NCI-H345 treated with DMSO at 0.1 percent for 48 hours (cell line): ENCODE measurements at regions not wholly inside any gene's neighbourhood (a gene's known extent, or its start where the extent isn't known, plus 50 kb on each side); places are given as distances from the start of the nearest gene placed in this dataset.
A peak's percentile ranks its signal among the peaks of the same experiment; 100 is the strongest.

Experiments
- DNase-seq: peaks from one replicate; lab custom pipeline; 2025; ENCODE audit not compliant: unreplicated experiment; lab: John Stamatoyannopoulos, UW

DNA sequence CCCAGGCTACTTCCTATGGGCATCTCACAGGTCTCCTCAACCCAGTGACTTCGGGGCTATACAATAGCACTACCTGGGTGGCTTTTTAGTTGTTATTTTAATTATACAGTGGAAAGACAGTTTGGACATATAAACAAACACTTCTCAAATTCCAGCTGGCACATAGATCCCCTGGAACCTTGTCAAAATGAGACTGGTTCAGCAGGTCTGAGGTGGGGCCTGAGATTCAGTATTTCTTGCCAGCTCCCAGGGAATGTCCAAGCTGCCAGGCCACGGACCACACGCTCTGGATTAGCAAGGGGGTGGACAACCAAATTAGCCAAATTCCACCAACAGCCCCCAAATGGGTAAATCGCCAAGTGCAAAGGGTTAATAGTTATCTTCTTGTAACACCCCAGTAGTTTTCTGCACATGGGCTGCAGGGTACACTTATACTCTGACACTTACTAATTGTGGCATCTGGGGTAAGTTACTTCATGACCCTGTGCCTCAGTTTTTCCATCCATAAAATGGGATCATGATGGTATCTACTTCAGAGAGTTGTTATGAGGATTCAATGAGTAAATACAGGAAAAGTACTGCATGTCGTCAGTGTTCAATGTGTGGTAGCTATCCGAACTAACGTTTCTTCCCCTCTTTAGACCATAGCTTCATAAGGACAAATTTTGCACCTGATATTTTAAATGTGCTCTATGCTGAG, 789.4 kb upstream of the TBX3 start:
- no peak for DNase-seq

DNA sequence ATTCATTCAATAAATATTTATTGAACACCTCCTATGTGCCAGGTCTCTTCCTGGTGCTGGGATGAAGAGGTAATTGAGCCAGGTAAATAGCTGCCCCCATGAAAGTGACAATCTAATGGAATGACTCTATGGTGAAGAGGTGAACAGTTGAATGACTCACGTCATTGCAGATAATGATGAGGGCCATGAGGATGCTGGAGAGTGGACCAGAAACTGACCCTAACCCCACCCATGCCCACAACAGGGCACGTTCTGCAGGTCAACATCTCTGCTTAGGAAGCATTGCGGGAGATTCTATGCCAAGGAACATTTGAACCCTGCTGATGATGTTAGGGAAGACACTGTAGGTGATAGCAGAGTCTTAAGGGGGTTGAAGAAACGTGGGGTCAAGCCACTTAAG, 788.9 kb upstream of the TBX3 start:
- no peak for DNase-seq

DNA sequence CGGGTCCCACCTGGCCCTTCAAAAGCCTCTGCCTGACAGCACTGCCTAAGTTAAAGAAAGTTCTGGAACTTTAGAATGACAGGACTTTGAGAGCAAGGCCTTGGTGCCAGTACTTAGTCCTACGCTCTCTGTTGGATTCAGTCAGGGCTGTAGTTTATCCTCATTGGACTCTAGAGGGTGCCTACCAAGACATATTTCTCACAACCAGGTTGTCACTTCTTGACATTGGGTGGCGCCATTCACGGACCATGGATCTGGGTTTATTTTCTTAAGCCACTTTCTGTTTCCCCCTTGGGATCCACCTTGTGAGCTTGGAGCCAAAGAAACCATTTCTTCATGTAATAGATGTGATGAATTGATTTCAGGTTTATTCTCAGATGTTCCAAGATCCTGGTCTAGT, 787.0 kb upstream of the TBX3 start:
- no peak for DNase-seq

DNA sequence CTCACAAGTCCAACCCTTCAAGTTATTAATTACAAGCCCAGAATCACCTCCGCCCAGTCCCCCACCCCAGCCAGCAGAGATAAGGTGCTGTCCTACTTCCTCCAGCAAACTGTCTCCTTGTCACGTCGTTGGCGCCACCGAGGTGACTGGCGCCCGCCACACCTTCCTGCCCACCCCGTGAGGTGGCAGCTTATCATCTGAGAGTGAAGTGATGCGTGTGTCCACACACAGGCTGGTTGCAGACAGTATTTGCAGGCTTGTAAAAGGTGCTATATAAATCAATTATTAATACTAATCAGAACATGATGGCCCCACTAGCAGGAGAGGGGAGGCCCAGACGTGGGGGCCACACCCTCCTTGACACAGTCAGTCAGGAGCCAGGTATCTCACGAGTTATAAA, 786.6 kb upstream of the TBX3 start:
- DNase-seq, result no peak

DNA sequence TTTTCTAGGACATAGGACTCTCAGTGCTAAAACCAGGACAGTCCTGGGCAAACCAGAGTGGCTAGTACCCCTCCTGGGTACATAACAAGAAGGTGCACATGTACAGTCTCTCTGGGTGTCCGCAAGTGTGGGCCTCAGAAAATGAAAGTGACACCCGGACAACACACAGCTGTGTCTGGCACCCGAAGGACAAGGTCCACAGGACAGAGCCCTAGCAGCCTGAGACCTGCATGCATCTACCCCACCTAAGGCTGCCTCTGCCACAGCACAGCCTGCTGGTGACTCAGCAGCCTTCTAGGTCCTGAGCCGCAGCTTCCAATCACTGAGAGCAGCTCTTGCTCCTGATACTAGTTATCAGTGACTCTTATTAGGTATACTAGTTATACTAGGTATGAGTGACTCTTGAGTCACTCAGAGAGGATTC, 784.1 kb upstream of the TBX3 start:
- DNase-seq, result no peak

DNA sequence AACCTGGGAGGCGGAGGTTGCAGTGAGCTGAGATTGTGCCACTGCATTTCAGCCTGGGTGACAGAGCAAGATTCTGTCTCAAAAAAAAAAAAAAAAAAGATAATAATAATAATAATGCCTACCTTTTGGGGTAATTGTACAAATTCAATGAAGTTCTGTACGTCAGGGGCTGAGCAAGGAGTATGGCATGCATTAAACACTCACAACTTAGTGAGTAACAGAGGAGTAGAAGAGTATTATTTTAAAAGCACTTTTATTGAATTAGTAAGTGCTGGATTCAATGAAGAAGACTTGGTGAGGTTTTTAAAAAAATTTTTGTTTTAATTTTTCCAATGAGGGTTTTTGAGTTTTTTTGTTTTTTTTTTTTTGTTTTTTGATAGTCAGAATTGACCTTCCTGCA, 783.6 kb upstream of the TBX3 start:
- DNase-seq, result no peak

DNA sequence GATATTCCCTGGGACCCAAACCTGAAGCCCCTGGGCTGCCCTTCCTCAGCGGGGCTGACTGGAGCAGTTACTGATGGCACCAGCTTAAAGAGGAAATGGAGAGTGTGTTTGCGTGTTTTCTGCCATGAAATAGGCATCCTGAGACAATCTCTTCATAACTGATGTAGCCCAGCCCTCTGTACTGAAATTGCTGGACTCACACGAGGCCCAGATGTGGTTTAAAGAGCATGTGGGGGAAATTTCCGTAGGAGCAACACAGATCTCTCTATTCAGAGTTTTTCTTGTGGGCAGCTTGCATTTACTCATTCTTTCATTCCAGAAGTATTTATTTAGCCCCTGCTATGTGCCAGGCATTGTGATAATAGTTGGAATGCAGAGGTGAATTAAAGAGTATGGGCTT, 782.1 kb upstream of the TBX3 start:
- DNase-seq, result no peak

DNA sequence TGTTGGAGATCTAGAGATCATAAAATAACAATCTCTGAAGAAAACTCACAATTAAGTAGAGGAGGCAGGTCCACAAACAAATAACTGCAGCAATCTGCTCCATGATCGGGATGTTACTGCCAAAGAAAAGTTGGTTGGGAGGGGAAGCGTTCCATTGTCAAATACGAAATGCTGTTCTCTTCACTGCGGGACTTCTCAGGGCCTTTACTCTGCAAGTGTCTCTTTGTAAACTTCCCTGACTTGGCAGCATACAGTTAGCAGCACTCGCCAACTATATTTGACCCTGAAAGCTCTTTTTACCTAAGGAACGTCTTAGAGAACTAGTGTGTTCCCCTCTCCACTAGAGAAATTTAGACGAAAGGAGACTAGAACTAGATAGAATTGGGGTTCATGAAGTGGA, 780.7 kb upstream of the TBX3 start:
- no peak for DNase-seq

DNA sequence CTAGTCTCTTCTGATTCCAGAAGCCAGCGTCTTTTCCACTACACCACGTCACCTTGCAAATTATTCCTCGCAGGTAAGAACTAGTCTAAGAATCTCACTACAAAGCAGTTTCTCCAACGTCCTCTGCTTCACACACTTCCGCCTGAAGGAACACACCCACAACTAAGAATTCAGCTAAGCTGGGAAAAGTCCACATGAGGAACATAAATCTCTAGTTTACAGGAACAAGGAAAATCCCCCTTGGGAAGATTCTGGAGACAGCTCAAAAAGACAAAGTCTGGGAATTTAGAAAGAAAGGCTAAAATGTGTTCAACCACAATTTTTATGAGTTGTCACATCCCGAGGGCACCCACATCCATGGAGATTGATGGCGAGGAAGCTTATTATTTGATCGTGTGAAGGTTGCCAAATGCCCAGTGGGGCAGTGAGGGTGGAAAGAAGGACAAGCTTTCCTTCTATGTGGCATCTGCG, 780.2 kb upstream of the TBX3 start:
- no peak for DNase-seq

DNA sequence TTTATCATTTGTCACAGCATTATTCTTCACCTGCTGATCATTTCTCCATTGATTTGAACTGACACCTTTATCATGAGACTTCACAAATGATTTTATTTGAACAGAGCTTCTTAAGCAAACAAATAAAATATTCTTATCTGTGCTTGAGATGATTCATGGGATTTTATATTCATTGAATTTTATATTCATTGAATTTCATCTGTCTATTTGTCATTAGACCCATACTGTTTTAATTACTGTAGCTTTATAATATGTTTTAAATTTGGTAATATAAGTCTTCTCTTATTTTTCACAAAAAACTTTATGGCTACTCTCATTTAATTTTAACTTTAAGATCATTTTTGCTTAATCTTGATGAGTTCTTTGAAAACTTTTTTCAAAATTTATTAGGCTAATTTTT, 777.4 kb upstream of the TBX3 start:
- no peak for DNase-seq

DNA sequence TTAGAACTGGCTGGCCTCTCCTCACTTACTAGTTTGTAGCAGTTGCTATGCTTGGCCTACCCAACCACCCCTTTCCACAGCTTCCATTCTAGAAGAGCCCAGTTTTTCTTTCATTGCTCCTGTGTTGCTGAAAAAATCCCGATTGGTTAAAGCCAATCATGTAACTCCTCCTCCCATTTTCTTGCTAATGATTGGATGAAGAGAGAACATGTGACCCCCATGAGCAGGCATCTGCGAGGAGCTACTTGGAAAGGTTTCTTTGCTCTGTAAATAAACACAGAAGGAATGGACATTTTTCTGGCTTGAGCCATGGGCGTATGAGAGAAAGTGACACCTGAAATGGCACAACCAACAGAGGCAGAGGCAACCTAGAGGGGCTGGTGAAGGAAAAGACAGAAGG, 773.8 kb upstream of the TBX3 start:
- no peak for DNase-seq

DNA sequence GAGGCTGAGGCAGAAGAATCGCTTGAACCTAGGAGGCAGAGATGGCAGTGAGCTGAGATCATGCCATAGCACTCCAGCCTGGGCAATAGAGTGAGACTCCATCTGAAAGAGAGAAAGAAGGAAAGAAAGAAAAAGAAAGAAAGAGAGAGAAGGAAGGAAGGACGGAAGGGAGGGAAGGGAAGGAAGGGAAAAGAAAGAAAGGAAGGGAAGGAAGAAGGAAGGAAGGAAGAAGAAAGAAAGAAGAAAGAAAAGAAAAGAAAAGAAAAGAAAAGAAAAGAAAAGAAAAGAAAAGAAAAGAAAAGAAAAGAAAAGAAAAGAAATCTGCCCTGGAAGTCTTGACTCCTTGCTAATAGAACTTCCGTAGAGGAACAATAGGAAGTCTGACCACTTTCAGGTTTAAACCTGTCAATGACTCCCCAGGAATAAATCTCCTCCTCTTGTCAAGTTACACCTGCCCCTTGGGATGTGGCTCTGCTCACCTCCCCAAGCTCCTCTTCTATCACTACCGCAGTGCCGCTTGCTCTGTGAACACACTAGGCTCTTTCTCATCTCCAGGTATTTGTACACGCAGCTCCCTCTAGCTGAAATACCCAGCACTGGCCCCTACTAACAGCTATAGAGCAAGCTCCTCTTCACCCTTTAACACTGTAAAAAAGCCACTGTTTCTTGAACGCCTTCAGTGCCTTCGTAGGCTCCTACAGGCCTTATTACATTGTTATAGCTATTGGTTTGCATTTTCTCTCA, 773.1 kb upstream of the TBX3 start:
- DNase-seq, result no peak

DNA sequence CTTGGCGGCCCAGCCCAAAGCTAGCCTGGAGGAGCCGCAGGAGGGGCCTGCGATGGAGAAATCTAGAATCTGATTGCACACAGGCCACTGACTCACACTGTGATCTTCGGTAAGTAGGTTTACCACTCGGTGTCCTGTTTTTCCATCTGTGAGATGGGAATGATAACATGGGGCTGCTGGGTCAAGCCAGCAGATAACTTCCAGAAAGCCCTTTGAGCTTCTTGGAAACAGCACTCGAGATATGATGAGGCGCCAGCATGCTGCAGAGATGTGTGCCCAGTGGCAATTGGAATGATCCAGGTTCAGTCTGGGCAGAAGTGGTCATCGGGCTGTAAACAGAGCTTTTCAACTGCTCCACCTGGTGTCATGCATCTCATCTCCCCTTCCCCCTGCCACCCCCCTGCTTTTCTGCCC, 771.3 kb upstream of the TBX3 start:
- DNase-seq, result no peak

DNA sequence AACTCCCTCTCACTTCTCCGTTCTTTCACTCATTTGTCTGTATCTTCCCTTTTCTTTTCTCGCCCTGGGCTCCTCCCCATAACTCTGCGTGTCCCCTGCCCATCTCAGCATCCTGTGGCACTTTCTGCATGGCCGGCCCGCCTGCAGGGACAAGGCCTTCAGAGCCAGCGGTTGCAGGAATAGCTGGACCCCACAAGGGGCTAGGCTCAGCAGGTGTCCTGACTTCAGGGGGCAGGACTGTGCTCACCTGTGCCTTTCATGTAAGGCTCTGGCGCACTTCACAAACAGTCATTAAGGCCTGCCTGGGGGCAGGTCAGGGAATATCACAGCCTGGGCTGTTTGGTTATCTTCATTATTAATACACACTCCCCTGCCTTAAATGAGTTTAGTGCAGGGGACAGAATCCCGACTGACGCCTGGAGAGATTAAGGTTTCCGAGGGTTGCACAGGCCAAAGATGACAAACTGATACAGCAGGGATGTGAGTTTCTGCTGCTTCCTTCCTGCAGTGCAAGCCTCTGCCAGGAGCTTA, 768.8 kb upstream of the TBX3 start:
- no peak for DNase-seq

DNA sequence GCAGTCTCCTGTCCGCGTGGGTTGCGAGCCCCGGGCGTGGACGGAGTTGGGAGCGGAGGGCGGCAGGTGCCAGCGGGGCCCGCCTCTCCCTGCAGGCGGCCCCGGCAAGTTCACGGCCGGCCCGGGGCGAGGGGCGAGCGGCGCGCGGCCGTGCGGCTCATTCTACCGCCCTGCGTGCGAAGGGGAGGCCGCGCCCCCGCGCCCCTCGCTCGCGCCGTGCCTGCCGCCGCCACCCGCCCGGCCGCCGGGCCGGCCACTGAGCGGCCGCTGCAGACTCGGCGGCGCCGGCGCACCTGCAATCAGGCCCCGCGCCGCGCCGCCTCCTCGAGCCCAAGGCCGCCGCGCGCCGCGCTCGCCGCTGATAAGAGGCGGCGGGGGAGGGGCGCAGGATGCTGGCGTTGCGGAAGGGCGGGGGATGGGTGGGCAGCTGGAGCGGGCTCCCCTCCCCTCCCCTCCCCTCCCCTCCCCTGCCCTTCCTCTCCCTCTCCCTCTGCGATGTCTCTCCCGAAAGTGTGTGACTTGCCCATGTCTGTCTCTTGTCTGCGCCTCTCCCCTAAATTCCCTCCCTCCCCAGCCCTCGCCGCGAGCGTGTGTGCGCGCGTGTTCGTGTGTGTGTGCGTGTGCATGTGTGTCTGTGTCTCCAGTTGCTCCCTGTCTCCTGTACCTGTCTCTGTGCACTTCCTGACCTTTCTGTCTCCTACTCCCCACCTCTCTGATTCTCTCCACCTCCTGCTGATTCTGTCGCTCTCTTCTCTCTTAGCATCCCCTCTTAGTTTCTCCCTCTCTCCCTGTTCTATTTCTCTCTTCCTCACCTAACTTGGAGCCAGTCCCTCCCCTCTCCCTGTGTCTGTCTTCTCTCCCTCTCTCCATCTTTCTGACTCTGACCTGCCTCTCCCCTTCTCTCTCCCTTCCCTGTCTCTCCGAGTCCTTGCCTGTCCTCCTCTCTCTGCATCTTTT, 768.1 kb upstream of the TBX3 start:
- peak; percentile 37 for DNase-seq

DNA sequence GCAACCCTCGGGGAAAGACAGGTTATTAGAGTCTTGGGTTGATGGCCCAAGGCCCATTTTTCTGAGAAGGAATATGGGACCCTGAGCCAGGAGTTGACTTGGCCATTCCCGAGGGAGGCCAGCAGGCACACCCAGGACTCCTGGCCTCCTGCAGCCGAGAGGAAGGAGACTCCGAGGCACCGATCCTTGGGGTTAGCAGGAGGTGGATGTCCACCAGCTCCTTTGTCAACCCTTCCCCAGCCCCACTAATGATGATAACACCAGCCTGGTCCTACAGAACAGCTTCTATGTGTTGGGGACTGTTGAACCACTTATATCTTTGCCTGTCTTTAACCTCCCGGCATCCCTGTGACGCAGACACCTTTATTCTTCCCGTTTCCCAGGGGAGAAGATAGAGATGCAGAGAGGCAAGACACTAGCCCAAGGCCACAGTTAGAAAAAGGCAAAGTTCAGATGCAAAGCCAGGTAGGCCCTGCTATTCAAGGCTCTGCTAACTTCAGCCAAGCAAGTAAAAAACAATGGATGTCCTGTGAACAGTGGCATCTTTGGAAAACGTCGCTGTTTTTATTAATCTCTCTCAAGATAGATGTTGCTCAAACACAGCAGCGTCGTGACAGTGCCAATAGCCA, 767.3 kb upstream of the TBX3 start:
- no peak for DNase-seq

DNA sequence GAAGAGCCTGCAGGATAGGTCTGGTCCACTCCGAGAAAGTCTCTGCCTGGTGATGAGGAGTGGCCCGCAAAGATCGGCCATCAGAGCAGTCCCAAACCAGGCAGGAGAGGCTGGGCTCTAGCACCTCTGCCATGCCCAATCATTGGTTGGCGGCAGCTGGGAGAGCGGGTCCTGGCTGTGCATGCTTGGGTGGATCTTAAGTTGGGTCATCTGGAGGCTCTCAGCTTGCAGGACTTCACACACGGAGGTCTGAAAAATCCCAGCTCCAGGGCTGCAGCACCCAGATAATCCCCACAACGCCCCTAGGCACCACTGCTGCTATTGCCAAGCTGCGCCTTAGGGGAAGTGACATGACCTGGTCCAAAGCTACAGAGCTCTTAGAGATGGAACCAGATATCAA, 766.7 kb upstream of the TBX3 start:
- no peak for DNase-seq

DNA sequence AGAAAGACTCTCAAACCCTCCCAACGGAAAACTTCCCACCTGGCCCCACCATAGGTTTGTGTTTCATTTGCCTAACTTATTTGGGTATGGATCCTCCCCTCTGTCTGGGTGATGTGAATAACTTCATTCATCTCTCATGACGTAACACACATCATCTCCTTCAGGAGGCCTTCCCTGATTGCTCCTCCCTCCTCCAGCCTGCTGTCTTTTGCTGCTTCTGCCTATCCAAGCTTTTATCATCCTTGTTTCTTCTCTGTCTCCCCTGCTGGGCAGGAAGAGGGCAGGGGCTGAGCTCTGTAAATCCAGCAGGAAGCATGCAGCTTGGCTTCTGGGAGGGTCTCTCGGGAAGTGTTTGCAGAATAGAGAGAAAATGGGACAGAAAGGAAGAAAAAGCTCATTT, 766.0 kb upstream of the TBX3 start:
- no peak for DNase-seq

DNA sequence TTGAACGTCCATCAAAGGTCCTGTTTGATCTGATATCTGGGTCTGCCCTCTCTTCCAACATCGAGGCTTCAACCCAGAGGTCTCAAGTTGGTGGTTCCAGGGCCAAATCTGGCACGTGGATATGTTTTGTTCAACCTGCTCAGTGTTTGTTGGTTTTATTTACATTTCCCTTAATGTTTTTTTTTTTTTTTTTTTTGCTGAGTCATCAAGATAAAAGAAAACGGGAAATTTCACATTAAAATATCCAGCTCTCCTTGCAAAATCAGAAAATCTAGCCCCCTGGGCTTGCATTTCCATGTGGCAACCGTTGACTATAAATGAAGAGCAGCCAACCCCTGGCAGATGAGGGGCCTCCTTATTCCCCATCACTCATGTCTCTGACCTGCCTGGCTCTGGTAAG, 765.6 kb upstream of the TBX3 start:
- DNase-seq, result no peak

DNA sequence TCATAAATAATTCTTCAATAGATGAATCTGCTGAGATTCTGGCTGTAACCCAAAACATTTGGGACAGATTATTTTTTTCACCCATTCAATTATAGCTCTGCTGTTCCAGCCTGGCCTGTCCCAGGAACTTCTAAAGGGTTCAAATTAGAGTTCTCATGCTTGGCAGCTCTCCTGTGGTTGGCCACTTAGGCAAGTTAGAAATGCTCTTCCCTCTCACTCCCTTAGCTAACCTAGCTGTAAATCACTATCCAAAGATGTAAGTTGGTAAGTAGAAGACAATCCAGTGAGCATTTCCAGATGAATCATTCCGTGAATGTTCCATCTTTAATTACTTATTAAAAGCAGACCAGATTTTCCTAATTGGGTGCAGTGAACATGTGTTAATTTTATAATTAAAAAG, 760.4 kb upstream of the TBX3 start:
- DNase-seq, result no peak

DNA sequence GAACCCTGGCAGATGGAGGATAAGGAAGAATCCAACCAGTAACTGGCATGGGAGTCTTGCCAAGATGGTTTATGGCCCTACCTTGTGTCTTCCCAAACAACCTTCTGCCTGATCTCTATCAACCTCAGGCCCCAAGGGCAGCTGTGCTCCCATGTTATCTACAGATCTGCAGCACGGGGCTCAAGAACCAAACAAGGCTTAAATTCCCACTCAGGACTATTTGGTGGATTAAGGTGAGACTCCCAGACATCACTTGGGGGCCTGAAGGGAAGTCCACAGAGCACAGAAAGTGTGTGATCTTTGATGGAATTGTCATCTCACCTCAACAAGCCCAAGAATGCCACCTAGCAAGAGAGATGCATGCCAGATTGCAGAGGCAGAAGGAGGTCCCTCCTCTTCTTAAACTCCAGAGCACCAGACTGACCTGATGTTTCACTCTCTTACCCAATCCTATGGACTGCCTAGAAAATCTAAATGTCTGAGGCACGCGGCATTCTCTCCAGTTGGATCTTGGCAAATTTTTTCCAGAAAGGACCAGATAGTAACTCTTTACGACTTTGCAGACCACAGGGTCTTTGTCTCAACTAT, 759.5 kb upstream of the TBX3 start:
- DNase-seq, result no peak
